Fibroblast of mammary gland (primary cell): ENCODE measurements at regions not wholly inside any gene's neighbourhood (a gene's known extent, or its start where the extent isn't known, plus 50 kb on each side); places are given as distances from the start of the nearest gene placed in this dataset.
"Not testable (repeated sequence)": the region's sequence is repeated elsewhere in the genome, so short reads cannot be mapped to it uniquely, and the experiment has no call there.

Source experiments
- DNase-seq: peaks from one replicate; pipeline ENCODE4 v3.0.0-alpha.2; 2010; ENCODE audit warnings: low read depth
- H3K4me3 ChIP-seq: 2 replicates; pipeline ENCODE4 v1.5.1; 2011; ENCODE audit warnings: low read depth, mild to moderate bottlenecking, low read length, moderate library complexity; ENCODE audit not compliant: control insufficient read depth
- TF ChIP-seq, protein P1 (sequence below): conservative IDR thresholded peaks from 2 replicates; pipeline ENCODE4 v1.5.1; 2011; ENCODE audit warnings: low read depth, low read length, inconsistent platforms; ENCODE audit not compliant: control insufficient read depth, insufficient read depth

DNA sequence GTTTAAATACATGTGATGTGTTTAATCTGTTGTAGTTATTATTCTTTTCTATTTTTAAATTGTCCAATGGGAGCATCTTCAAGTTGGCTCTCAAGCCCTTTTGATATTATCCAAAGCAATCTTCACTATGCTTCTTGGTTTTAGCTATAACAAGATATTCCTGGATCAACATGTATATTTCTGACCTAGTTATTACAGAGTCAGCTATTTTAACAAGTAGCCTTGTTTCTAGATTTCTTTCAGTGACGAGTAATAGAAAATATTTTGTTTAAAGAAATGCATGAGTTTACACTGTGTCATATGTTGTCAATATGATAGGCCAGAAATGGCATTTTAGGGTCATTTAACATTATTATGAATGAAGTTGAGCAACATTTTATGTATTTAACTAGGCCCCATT lies 421.8 kb upstream of the MAP2 start:
- no peak overlapping the region for H3K4me3 ChIP-seq
- TF ChIP-seq, protein P1, sequence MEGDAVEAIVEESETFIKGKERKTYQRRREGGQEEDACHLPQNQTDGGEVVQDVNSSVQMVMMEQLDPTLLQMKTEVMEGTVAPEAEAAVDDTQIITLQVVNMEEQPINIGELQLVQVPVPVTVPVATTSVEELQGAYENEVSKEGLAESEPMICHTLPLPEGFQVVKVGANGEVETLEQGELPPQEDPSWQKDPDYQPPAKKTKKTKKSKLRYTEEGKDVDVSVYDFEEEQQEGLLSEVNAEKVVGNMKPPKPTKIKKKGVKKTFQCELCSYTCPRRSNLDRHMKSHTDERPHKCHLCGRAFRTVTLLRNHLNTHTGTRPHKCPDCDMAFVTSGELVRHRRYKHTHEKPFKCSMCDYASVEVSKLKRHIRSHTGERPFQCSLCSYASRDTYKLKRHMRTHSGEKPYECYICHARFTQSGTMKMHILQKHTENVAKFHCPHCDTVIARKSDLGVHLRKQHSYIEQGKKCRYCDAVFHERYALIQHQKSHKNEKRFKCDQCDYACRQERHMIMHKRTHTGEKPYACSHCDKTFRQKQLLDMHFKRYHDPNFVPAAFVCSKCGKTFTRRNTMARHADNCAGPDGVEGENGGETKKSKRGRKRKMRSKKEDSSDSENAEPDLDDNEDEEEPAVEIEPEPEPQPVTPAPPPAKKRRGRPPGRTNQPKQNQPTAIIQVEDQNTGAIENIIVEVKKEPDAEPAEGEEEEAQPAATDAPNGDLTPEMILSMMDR = no peak
- no peak for DNase-seq

DNA sequence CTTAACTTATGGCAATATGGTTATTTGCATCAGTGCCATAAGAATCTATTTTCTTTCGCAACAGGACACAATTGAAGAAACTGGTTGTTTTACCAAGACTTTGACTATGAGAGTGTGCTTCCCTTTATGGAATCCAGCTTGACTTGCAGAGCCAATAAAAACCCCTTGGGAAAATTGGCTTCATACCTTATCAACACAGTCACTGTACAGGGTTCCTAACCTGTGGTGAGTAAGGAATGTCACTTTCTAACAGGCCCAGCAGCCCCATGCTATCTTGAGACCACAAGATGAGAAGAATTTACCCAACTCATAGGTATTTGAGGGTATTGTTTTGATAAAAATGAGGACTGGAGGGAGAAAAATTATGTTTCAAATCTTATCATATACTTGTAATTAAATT lies 418.5 kb upstream of the MAP2 start:
- TF ChIP-seq, protein P1 = no peak
- H3K4me3 ChIP-seq = no peak overlapping the region
- DNase-seq = no peak

DNA sequence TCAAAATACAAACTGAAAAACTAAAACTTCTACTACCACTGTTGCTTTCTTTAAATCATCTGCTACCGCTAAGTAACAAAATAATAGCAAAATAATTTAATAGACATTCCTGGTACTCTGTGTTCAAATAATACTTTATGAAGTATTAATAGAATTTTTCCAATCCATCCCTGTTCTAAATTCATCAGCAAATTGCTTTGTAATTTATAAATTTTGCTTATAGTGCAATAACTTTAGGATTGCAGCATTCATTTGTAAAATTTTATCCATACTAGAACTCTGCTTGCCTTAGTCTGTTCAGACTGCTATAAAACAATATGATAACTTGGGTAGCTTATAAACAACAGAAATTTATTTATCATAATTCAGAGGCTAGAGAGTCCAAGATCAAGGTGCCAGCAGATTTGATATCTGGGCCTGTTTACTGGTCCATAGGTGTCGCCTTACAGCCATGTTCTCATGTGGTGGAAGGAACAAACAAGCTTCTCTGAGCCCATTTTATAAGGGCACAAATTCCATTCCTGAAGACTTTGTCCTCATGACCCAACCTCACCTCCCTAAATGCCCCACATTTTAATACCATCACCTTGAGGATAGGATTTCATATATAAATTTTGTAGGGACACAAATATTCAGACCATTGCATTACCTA lies 415.1 kb upstream of the MAP2 start:
- no peak overlapping the region for H3K4me3 ChIP-seq
- TF ChIP-seq, protein P1 = no peak
- no peak for DNase-seq

DNA sequence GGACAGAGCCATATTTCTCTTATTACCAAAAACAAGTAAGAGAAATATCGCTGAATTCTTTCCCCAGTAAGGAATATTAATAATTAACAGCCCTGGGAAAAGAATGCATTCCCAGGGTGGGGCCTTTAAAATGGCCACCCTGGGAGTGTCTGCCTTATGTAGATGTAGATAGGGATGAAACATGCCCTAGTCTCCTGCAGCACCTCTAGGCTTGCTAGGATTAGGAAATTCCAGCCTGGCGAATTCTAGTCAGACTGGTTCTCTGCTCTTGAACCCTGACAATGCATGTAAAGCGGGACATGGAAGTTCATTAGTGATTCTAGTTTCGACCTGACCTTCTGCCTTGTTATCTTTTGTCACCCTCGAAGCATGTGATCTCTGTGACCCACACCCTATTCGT lies 405.2 kb upstream of the MAP2 start:
- not testable (repeated sequence) for H3K4me3 ChIP-seq, DNase-seq

DNA sequence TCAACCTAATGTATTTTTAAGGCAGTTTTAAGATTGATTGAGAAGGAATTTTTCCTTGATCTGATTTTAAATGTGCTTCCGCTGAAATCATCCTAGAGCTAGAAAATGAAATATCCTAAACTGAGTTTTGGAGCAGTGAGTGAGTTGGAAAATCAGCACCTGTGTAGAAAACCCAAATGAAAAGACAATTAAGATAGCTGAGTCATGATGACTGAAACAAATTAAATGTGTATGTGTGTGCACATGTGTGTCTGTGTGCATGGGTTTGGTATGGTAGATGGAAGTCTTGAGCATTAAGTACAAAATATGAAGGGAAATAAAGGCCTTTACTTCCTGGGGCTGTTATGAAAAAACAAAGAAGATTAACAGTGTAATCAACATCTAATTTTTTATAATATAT lies 394.6 kb upstream of the MAP2 start:
- DNase-seq = no peak
- H3K4me3 ChIP-seq = no peak overlapping the region
- TF ChIP-seq, protein P1 = no peak

DNA sequence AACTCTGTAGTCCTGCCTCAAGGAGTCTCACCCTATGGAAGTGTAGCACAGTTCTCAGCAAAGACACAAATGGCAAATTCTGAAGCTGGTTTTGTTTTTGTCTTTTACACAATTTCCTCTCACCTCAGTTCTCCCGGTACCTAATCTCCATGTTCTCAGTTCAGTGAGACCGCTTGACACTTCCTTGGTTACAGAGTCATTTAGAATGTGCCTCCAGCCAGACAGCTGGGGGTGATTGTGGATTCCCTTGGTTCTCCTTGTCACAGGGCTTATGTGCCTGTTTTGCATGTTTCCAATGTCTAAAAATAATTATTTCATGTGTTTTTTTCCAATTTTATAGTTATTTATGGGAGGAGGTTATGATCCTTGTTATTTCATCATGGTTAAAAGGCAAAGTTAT lies 379.5 kb upstream of the MAP2 start:
- TF ChIP-seq, protein P1 = no peak
- no peak for DNase-seq
- no peak overlapping the region for H3K4me3 ChIP-seq

DNA sequence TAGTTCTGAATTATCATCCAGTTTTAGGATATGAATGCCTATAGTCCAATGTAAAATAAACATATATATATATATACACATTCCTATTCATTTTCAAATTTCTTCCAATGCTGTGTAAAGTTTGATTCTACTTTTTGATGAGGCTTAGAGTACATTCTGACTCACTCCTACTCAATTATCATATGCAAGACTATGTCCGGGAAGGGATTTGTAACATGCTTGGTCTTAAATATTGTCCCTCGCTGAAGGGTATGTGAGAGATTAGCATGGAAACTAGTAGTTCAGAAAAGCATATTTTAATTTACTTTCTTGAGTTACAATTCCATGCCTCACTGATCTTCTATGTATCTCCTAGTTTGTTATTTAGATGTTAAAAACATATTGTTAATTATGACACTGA lies 377.7 kb upstream of the MAP2 start:
- TF ChIP-seq, protein P1 = no peak
- DNase-seq = no peak
- H3K4me3 ChIP-seq = no peak overlapping the region

DNA sequence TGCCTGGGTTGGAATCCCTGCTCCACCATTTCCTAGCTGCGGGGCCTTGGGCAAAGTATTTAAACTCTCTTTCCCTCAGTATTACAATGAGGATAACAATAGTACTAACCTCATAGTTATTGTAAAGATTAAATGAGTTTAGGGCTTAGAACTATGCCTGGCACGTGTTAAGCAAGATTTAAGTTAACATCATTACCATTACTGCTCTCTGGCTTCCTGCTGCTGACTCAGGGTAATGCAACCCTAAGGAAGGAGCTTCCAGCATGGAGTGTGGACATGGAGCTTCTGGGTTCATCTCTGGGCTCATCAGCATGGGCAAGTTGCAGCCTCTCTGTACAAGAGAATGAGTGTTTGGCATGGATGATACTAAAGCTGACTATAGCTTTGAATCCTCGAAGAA lies 374.2 kb upstream of the MAP2 start:
- no peak for DNase-seq
- H3K4me3 ChIP-seq = no peak overlapping the region
- TF ChIP-seq, protein P1 = no peak
